ENCODE measurements at regions not wholly inside any gene's neighbourhood (a gene's known extent, or its start where the extent isn't known, plus 50 kb on each side); places are given as distances from the start of the nearest gene placed in this dataset.

- Histone ChIP-seq H2AFZ (ENCODE audit: low read depth) (no peak overlapping the region), H3K27me3 (ENCODE audit: insufficient read depth, low read depth) (no peaks in the 10 kb centered on the region)
These were observed 83.8 kb upstream of the CHL1 start for GRCh38 chr3:112773-113172.

GRCh38 chr3:118666-119065, 77.9 kb upstream of the CHL1 start:
- H2AFZ ChIP-seq (ENCODE audit: low read depth) = no peak overlapping the region
- TF ChIP-seq CTCF (conservative IDR thresholded peaks at IDR 0.05; ENCODE audit: low read depth, low read length) = no peak
- H3K4me2 ChIP-seq = no peak overlapping the region
- no peaks in the 10 kb centered on the region for H3K36me3 ChIP-seq (ENCODE audit: insufficient read depth)
- H3K4me3 ChIP-seq (IDR thresholded peaks at IDR 0.05; ENCODE audit: insufficient read depth, low read depth, low read length) = no peak overlapping the region
- H3K27me3 ChIP-seq (ENCODE audit: insufficient read depth, low read depth) = no peaks in the 10 kb centered on the region
- no peaks in the 10 kb centered on the region for H4K20me1 ChIP-seq (ENCODE audit: insufficient read depth)
- H3K27ac ChIP-seq = no peak overlapping the region
- no peak overlapping the region for H3K9ac ChIP-seq
- H3K79me2 ChIP-seq (ENCODE audit: insufficient read depth, low read depth) = no peaks in the 10 kb centered on the region
- no peaks in the 10 kb centered on the region for H3K4me1 ChIP-seq (ENCODE audit: low read depth, poor library complexity, severe bottlenecking)

More at GRCh38 chr3:112773-113172, 83.8 kb upstream of the CHL1 start:
- no peak overlapping the region for H3K9ac ChIP-seq
- no peak overlapping the region for H3K4me2 ChIP-seq
- no peak for TF ChIP-seq CTCF (conservative IDR thresholded peaks at IDR 0.05; ENCODE audit: low read depth, low read length)
- H3K36me3 ChIP-seq (ENCODE audit: insufficient read depth) = no peaks in the 10 kb centered on the region
- H4K20me1 ChIP-seq (ENCODE audit: insufficient read depth) = no peaks in the 10 kb centered on the region
- no peaks in the 10 kb centered on the region for H3K79me2 ChIP-seq (ENCODE audit: insufficient read depth, low read depth)
- H3K4me3 ChIP-seq (IDR thresholded peaks at IDR 0.05; ENCODE audit: insufficient read depth, low read depth, low read length) = no peak overlapping the region
- peaks cover 10% of the 10 kb centered on the region for H3K4me1 ChIP-seq (ENCODE audit: low read depth, poor library complexity, severe bottlenecking)
- no peak overlapping the region for H3K27ac ChIP-seq

GRCh38 chr3:123341-123740, 73.2 kb upstream of the CHL1 start:
- Histone ChIP-seq H3K36me3 (ENCODE audit: insufficient read depth) (no peaks in the 10 kb centered on the region), H3K4me2 (no peak overlapping the region), H3K79me2 (ENCODE audit: insufficient read depth, low read depth) (no peaks in the 10 kb centered on the region), H3K4me1 (ENCODE audit: low read depth, poor library complexity, severe bottlenecking) (no peaks in the 10 kb centered on the region), H3K27ac (no peak overlapping the region), H3K27me3 (ENCODE audit: insufficient read depth, low read depth) (no peaks in the 10 kb centered on the region), H3K9ac (no peak overlapping the region), H2AFZ (ENCODE audit: low read depth) (no peak overlapping the region), H3K4me3 (IDR thresholded peaks at IDR 0.05; ENCODE audit: insufficient read depth, low read depth, low read length) (no peak overlapping the region), H4K20me1 (ENCODE audit: insufficient read depth) (no peaks in the 10 kb centered on the region)
- no peak for TF ChIP-seq CTCF (conservative IDR thresholded peaks at IDR 0.05; ENCODE audit: low read depth, low read length)

- no peak for TF ChIP-seq CTCF (conservative IDR thresholded peaks at IDR 0.05; ENCODE audit: low read depth, low read length)
- Histone ChIP-seq H3K36me3 (ENCODE audit: insufficient read depth) (no peaks in the 10 kb centered on the region), H3K79me2 (ENCODE audit: insufficient read depth, low read depth) (no peaks in the 10 kb centered on the region), H4K20me1 (ENCODE audit: insufficient read depth) (no peaks in the 10 kb centered on the region), H3K4me3 (IDR thresholded peaks at IDR 0.05; ENCODE audit: insufficient read depth, low read depth, low read length) (no peak overlapping the region), H3K27ac (no peak overlapping the region), H3K9ac (no peak overlapping the region), H3K4me2 (no peak overlapping the region), H3K27me3 (ENCODE audit: insufficient read depth, low read depth) (no peaks in the 10 kb centered on the region), H2AFZ (ENCODE audit: low read depth) (no peak overlapping the region), H3K4me1 (ENCODE audit: low read depth, poor library complexity, severe bottlenecking) (no peaks in the 10 kb centered on the region)
These were observed 71.9 kb upstream of the CHL1 start for GRCh38 chr3:124557-125179.
